Amniotic stem cell (primary cell): ENCODE measurements at regions not wholly inside any gene's neighbourhood (a gene's known extent, or its start where the extent isn't known, plus 50 kb on each side); places are given as distances from the start of the nearest gene placed in this dataset.
"Not testable (repeated sequence)": the region's sequence is repeated elsewhere in the genome, so short reads cannot be mapped to it uniquely, and the experiment has no call there.

ENCODE experiments used
- DNase-seq: peaks from one replicate; lab custom pipeline; 2025; lab: John Stamatoyannopoulos, UW

DNA sequence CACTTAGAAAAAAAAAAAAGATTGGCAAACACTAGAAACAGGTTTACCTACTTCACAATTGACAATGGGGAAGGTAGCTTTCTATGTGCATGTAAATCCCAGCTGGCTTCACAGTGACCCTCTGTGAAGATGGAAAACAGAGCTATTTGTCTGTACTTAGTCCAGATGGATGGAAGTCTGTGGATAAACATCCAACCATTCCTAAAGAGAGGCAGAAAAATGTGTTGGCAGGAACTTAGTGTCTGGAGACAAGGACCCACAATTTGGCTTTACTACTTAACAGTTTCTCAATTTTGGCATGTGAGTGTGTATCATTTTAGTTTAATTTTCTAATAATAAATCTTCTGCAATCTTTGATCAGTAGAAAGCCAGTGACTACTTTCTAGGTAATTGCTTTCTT, 154.4 kb downstream of the RAD51AP2 start:
- DNase-seq = no peak

DNA sequence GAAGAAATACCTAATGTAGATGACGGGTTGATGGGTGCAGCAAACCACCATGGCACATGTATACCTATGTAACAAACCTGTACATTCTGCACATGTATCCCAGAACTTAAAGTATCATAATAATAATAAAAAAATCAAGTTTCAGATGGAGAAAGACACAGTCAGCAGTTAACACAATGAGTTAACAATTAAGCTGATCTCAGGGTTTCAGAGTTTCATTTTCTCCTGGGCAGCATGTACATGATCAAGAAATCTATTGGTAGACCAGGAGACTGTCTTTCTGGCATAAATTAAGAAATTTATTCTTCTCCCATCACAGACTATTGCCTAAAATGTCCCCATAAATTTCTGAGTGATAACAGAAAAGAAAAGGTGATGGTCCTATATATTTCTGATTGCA, 155.3 kb downstream of the RAD51AP2 start:
- DNase-seq = no peak

DNA sequence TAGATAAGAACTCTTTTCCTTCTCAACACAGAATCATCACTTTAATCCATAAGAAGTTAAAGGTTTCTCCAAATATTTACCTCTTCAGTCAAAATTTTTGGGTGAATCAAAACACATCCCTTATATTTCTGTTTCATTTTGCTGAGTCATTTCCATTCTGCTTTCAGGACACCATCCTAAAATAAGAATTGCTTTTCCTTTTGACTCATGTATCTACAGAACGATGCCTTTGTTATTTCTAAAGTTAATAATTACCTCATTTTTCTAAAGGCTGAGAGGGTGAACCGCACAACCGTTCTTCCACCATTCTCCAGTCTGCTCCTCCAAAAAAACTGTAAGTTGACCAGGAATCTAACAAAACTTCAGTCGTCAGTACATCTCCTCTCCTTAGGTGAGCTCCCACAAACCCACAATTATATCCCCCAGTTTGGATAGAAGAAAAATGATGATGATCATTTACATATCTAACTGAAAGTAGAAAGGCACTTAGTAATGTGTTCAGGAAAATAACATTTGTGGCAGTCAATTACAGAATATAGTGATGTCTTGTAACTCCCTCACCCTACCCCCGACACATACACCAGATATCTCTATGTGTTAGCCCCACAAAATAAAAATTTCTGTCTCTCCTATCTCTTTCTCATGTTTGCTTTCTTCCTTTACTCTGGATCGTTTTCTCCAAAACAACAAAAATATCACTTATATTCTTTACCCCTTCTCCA, 162.5 kb downstream of the RAD51AP2 start:
- no peak for DNase-seq

DNA sequence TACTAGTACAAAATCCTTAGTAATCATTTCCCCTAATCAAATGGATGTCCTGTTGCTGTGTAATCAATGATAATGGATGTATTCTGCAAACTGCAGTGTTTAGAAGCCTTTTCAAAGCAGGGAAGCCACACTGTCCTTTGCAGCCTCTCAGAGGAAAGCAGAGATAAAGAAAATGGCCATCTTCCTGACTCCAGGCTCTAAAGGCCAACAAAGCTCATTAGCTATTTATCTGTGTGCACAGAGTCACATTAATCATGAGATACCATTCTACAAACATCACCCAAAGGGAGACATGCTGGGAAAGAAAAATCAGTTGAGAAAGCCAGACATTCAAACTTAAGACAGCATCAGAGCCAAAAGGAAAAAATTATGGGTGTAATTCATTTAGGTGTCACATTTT, 165.0 kb downstream of the RAD51AP2 start:
- no peak for DNase-seq

DNA sequence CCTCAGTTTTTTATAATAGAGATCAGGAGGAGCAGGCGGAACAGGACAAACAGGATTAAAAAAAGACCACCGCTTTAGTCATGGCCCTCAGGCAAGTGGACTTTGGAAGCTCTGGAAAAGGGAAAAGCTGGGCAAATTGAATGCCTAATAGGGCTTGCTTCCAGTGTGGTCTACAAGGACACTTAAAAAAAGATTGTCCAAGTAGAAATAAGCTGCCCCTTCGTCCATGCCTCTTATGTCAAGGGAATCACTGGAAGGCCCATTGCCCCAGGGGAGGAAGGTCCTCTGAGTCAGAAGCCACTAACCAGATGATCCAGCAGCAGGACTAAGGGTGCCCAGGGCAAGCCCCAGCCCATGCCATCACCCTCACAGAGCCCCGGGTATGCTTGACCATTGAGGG, 175.5 kb downstream of the RAD51AP2 start:
- DNase-seq = not testable (repeated sequence)

DNA sequence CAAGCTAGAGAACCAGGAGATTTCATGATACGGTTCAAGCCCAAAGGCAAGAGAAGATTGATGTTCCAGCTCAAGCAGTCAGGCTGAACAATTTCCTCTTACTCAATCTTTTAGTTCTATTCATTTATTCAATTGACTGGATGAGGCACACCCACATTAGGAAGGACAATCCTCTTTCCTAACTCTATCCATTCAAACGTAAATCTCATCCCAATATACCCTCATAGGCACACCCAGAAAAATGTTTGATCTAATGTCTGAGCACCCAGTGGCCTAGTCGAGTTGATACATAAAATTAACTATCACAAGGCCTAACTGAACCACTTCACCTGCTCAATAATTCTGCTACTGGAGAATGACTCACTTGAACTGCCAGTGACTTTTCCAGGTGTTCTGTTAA, 180.7 kb downstream of the RAD51AP2 start:
- no peak for DNase-seq

DNA sequence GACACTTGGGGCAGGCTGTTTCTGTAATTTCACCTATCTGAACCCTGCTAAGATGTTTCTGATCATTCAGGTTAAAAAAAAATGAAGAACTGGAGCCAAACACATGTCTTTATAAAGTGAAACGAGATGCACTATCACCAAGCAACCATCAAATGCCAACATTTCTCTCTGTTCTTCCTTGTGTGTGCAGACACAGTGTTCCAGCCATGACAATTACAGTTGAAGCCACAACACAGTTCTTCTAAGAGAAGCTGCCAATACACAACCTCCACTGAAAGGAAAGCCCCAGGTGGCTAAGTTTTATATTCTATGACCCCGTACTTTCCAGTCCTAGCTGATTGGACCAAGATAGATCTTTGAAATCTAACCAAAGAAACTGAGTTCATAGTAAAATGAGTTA, 181.8 kb downstream of the RAD51AP2 start:
- DNase-seq = no peak

DNA sequence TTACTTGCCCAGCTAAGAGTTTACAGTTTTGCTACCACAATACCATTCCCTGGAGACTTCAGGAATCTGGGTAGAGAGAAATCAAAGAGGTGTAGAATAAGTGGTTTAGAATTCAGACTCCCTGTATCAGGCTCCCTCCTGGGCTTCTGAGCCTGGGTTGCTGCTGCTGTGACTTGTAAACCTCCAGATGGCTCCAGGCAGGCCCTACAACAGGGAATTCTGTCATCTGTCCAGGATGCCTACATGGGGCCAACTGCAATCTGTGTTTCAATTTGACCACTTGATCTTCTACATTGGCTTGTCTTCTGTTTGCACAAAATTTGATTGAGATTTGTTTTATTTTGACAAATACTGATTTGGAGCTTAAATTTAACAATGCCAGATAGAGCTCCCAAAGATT, 183.9 kb downstream of the RAD51AP2 start:
- no peak for DNase-seq

DNA sequence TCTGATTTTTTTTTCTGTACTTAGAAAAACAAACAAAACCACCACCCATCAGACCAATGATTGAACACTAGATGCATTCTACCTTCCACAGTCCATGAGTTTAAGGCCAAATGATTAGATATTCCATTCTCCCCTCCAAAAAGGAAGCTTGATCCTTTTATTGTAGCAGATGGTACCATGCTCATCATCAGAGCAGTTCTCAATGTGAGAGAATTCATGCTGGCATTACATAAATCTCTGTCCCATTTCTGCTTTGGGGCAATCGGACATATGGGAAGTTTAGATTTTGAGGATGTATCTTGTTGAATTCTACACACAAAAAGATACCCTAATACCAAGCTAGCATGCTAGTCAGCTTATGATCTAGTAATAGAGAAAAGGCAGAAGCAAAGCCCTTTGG, 186.6 kb downstream of the RAD51AP2 start:
- DNase-seq = no peak

DNA sequence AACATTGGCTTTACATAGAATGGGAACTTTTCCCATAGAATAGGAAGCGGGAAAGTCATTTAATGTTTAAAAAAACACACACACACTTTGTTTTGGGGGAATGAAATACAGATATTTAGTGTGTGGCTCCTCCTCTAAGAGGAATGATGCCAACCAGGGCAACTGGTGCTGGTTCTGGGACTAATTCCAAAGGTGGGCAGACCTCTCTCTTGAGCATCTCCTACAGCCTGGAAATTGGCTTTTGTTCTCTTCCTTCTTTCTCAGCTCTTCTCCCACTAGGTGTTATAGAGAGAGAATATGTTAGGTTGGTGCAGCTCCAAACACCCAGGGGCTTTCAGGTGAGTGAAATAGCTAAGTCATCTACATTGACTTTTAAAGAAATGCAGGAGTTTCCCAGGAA, 190.1 kb downstream of the RAD51AP2 start:
- DNase-seq = no peak

DNA sequence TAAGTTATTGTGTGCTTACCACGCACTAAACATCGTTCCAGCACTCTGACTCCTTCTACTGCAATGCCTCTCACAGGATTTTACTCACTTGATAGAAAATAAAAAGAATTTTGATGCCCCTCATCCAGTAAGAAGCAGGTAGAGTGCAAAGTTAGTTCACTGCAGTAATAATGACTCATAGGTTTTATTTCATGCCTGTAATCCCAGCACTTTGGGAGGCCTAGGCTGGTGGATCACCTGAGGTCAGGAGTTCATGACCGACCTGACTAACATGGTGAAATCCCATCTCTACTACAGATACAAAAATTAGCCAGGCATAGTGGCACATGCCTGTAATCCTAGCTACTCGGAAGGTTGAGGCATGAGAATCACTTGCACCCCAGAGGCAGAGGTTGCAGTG, 190.6 kb downstream of the RAD51AP2 start:
- DNase-seq = no peak

DNA sequence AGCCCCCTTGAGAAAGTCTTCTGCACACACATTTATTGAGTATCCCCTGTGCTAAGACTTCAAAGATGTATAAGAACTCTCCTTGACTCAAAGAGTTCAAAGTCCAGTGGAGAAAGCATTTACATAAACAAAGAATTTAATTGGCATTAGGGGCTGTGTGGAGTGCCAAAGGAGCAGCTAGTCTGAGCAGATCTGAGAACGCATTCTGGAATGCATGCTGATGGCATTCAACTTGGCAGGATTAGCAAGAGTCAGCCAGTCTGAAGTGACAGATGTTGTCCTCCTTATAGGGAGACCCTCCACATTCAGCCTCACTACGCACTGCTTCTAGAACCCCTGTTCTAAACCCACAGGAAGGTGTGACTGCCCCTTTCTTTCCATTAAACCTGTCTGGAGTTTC, 191.5 kb downstream of the RAD51AP2 start:
- no peak for DNase-seq

DNA sequence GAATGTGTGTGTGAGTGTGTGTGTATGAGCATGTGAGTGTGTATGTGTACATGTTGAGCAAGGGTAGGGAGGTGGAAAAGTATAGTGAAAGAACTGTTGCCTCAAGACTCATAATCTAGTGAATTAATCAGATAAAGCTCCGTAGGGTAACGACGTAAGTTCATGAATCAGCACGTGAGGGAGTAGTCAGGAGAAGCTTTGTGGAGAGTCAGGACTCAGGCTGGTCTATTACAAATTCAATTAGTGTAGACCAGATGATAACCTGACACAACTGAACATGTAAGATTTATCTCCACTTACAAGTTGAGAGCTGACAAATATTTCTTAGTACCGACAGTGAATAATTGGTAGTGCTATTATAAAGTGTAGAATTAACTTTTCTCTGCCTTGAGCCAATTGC, 194.5 kb downstream of the RAD51AP2 start:
- no peak for DNase-seq

DNA sequence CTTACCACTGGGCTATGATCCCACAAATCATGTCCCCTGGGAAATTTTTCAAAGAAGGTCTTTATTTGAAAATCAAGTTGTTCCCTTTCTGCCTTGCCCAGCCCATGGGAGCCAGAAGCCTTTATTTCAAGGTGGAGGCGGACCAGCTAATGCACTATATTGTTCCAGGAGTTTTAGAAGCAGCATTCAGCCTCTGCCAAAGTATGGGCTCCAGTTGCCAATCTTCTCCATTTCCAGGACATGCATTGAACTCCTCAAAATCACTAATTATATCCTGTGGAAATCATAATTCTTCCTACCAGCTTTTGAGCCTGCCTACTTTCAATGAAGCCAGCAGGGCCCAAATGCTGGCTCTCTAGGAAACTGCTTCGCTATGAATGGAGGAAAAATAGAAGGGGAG, 195.8 kb downstream of the RAD51AP2 start:
- DNase-seq = no peak

DNA sequence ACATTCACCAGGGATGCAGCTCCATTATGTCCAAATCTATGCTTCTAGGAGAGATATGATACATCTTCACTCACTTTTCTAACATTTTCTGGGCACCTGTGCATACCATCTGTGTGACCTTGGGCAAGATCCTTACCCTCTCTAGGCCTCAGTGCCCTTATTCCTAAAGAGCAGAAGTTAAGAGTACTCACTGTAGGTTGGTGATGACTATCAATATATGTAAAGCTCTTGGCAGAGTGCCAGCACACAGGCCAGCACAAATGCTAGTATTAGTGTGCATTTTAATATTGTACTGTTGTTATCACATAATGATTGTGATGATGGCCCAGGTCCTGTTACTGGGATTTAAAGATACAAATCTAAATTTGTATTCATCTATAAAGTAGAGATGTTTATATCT, 199.2 kb downstream of the RAD51AP2 start:
- no peak for DNase-seq

DNA sequence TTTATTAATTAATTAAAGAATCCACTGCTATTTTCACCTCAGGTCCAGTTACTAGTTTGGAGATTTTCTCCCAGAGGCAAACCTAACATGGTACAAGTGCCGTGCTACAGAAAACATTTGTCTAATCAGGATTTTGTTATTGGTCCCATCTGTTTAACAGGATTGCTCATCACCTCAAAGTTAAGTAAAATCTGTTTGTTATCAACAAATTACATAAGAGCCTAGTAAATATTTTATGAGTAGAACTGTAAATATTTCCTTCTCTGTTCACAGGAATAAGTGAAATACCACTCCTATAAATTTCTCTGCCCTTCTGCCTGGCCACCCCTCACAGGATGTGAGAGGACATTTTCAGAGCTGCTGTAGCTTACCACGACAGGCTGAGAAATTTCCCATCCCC, 200.2 kb downstream of the RAD51AP2 start:
- no peak for DNase-seq

DNA sequence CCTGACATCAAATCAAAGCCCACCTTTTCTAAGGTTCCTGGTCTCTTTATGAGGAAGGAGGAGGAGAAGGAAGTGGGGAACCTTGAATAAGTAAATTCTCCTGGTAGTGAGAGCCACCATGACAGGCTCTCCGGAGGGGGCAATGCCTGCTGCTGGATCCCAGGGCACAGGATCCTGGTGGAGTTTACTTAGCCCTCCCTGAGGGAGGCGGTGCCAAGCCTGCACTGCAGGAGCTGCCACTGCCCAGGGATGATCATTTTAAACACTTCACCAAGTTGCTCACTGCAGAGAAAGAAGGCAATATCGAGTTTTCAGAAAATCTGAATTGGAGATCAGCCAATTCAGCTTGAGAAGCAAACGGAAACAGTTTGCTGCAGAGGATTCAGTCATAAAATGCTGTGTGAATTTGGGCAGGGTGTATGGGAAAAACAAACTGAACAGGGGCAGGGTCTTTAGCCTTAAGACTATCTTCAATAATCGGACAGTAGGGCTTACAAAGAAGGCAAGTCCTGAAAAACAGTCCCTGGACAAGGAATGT, 200.7 kb downstream of the RAD51AP2 start:
- DNase-seq = no peak

DNA sequence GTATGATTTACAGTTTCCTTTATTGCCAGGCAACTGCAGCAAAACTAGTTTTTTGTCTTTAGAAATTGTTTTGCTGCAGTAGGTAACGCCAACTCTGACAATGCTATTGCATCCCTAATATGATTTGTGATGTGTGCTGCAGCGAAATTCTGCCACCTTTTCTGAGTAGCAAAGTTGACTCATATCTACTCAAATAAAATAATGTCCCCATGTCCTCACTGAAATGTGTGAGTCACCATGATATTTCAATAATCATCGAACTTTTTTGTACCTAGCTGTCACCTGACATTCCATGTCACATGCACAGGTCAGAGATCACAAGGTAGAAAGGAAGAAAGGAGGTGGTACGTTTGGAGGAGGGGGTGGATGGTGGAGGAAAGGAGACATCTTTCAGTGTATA, 205.0 kb downstream of the RAD51AP2 start:
- DNase-seq = no peak

DNA sequence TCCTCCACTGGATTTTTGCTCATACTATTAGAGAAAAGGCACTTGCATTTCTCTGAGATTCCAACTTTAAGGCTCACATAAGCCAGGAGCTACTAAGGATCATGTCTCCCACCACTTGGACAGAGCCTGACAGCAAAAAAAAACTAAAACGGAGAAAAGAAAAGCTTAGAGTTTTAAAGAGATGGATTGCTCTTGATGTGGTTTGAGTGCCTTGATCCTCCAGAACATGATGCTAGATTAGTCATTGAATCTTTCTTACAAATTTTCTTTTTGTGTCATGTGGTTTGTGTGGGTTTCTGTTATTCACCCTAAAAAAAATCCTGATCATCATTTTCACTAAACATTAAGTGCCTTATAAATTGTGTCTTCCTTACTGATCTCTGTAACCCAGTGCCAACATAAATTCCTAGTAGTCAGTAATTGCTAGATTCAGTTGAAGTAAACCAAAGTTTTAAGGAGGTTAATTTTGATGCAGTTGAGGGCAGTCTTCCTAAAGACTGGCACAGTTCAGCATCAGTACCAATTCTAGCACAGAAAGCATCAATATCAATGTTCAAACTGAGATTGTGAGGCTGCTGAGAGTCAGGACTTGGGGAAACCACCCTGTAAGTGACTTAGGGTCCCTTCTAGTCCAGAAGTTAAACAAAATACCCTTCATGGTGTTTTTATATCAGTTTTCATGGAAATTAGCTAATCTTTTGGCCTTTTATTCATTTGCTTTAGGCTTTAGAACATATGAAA, 206.3 kb downstream of the RAD51AP2 start:
- DNase-seq = no peak

DNA sequence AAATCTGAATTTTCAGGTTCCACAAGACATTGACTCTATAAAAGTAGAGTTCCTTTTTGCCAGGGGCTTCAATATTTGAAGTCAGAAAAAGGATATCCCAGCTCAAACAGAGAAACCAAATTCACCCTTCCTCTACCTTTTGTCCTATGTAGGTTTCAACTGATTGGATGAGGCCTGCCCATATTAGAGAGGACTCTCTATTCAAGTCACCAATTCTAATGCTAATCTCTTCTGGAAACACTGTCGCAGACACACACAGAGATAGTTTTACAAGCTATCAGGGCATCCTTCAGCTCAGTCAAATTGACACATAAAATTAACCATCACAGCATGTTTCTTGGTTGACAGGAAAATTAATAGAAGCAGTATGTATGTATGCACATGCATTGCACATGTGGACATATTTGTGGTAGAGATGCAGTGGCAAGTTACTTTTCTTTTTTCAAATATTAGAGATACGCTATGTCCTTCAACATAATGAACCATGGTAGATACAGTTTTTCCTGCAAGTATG, 207.1 kb downstream of the RAD51AP2 start:
- no peak for DNase-seq

DNA sequence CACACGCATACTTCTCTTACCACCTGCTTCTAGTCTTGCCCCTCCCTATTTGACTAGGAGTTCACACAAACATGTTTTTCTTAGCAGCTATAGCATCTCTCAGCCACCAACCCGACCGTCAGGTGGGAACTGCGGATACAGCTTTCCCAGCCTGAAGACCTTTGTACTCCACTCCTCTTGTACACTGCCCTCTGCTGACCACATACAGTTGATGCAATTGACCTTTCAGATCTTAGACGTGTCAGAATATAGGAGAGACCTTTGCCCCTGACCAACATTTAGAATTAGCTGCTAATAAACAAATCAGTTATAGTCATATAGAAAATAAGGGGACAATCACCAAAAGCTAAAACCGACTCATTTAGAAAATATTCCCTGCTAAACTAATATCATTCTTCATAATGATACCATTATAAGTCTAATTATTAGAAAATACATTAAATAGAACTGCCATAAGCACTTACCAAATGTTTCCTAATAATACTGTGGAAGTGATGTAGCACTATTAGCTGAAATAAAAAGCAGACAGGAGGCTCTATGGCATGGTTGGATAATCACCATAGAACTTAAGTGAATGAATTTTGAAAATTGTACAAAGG, 208.4 kb downstream of the RAD51AP2 start:
- peak; percentile 26 for DNase-seq

DNA sequence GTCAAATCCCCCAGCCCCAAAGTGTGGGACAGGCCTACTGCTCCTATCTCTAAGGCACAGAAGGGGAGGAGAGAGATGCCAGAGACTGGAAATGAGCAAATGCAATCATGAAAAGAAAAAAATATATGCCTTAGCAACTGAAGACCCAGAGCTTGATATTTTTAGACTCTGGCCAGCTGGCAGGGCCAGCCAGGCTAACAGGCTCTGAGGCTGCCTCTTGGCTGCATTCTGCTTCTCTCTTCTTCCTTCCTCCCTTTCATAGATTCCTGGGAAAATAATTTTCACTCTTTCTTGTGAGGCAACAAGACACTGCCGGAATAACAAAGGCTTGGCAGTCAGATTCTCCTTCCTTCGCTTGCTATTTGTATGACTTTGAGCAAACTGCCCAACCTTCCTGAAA, 209.1 kb downstream of the RAD51AP2 start:
- DNase-seq = no peak

DNA sequence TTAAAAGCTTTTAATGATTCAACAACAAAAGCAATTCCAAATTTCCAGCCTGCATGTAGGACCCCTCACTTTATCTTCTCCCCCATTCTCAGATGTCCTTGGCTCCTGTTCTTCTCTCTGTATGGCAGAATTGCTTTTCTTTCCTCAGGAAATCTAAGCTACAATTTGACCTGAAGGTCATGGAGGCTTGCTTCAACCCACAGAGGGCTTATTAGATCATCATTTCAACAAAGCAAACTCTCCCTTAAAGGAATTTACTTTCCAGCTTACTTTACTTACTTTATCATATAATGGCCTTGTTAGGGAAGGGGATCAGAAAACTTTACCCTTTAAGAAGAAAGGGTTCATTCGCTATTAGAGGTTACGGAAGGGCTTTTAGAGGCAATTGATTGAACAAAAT, 211.5 kb downstream of the RAD51AP2 start:
- DNase-seq = no peak
